DND-41 (cell line): ENCODE measurements at regions not wholly inside any gene's neighbourhood (a gene's known extent, or its start where the extent isn't known, plus 50 kb on each side); places are given as distances from the start of the nearest gene placed in this dataset.

Experiments used
- ATAC-seq: fragments of 200-7000 bp; cut with Tn5 transposase; 3 replicates; pipeline ENCODE4 v1.9.1; 2021; ENCODE audit warnings: low read depth; ENCODE audit not compliant: insufficient read depth
- DNase-seq: peaks from one replicate; pipeline ENCODE4 v3.0.0-alpha.2; 2020
- H2AFZ ChIP-seq: 2 replicates; pipeline ENCODE4 v1.6.0; 2012; ENCODE audit warnings: low read depth, low read length
- H3K27ac ChIP-seq: 2 replicates; pipeline ENCODE4 v1.5.1; 2012; ENCODE audit warnings: low read length, inconsistent platforms
- H3K27me3 ChIP-seq: fragments of 200-600 bp; sonication (generic); 2 replicates; pipeline ENCODE4 v1.6.0; 2012; ENCODE audit warnings: low read length, mild to moderate bottlenecking, inconsistent platforms; ENCODE audit not compliant: insufficient read depth, poor library complexity
- H3K36me3 ChIP-seq: 2 replicates; pipeline ENCODE4 v1.5.1; 2012; ENCODE audit warnings: low read length, inconsistent platforms; ENCODE audit not compliant: insufficient read depth
- H3K4me1 ChIP-seq: 2 replicates; pipeline ENCODE4 v1.5.1; 2012; ENCODE audit warnings: mild to moderate bottlenecking, low read length; ENCODE audit not compliant: insufficient read depth
- H3K4me2 ChIP-seq: 2 replicates; pipeline ENCODE4 v1.6.0; 2012; ENCODE audit warnings: mild to moderate bottlenecking, moderate library complexity, low read length, inconsistent platforms; ENCODE audit not compliant: insufficient read depth
- H3K4me3 ChIP-seq, 2 experiments: fragments of 200-600 bp in 1 of 2; shearing (Covaris generic) in 1 of 2; 2 replicates each; pipeline ENCODE4 v1.5.1; 2012 to 2016; ENCODE audit warnings: inconsistent platforms in 2 of 2, low read length in 2 of 2, mild to moderate bottlenecking in 2 of 2, low read depth in 1 of 2, moderate library complexity in 1 of 2
- H3K79me2 ChIP-seq: 2 replicates; pipeline ENCODE4 v1.6.0; 2012; ENCODE audit warnings: low read length, inconsistent platforms; ENCODE audit not compliant: insufficient read depth
- H3K9ac ChIP-seq: 2 replicates; pipeline ENCODE4 v1.6.0; 2012; ENCODE audit warnings: low read depth, mild to moderate bottlenecking, inconsistent platforms, low read length, moderate library complexity
- H3K9me3 ChIP-seq: 2 replicates; pipeline ENCODE4 v1.5.1; 2012; ENCODE audit warnings: low read length, moderate library complexity, mild to moderate bottlenecking, inconsistent platforms; ENCODE audit not compliant: insufficient read depth, severe bottlenecking
- H4K20me1 ChIP-seq: 2 replicates; pipeline ENCODE4 v1.6.0; 2012; ENCODE audit warnings: low read length; ENCODE audit not compliant: insufficient read depth
- CTCF ChIP-seq: IDR thresholded peaks from 2 replicates; pipeline ENCODE4 v1.5.1; 2012; ENCODE audit warnings: borderline replicate concordance, low read length, moderate library complexity, mild to moderate bottlenecking; ENCODE audit not compliant: poor library complexity, severe bottlenecking; ENCODE audit errors: extremely low read depth
- EZH2 ChIP-seq: IDR thresholded peaks from 3 replicates; pipeline ENCODE4 v1.6.1; 2012; ENCODE audit warnings: borderline replicate concordance, low read depth, mild to moderate bottlenecking, moderate library complexity, low read length, inconsistent platforms; ENCODE audit not compliant: severe bottlenecking

- TF ChIP-seq CTCF (no peak), EZH2 (no peak)
- Histone ChIP-seq H3K27me3 (no peaks in the 10 kb centered on the region), H3K4me3 (no peak overlapping the region), H3K27ac (no peak overlapping the region), H3K79me2 (no peaks in the 10 kb centered on the region), H3K9me3 (no peaks in the 10 kb centered on the region), H3K36me3 (no peaks in the 10 kb centered on the region), H2AFZ (no peak overlapping the region), H4K20me1 (no peaks in the 10 kb centered on the region), H3K4me2 (no peak overlapping the region), H3K9ac (no peak overlapping the region), H3K4me1 (peaks cover 18% of the 10 kb centered on the region)
- ATAC-seq (no peak), DNase-seq (no peak)
These were observed 75.5 kb downstream of the MRPL46 start for GRCh38 chr15:88391700-88392099.

- ATAC-seq (no peak), DNase-seq (no peak)
- Histone ChIP-seq H3K4me3 (no peak overlapping the region), H4K20me1 (no peaks in the 10 kb centered on the region), H3K27ac (no peak overlapping the region), H3K4me1 (peaks cover 11% of the 10 kb centered on the region), H3K79me2 (no peaks in the 10 kb centered on the region), H3K27me3 (no peaks in the 10 kb centered on the region), H3K9me3 (no peaks in the 10 kb centered on the region), H3K9ac (no peak overlapping the region), H3K36me3 (no peaks in the 10 kb centered on the region), H2AFZ (no peak overlapping the region), H3K4me2 (no peak overlapping the region)
- TF ChIP-seq EZH2 (no peak), CTCF (no peak)
These were observed 76.2 kb downstream of the MRPL46 start for GRCh38 chr15:88391006-88391405.

DNA sequence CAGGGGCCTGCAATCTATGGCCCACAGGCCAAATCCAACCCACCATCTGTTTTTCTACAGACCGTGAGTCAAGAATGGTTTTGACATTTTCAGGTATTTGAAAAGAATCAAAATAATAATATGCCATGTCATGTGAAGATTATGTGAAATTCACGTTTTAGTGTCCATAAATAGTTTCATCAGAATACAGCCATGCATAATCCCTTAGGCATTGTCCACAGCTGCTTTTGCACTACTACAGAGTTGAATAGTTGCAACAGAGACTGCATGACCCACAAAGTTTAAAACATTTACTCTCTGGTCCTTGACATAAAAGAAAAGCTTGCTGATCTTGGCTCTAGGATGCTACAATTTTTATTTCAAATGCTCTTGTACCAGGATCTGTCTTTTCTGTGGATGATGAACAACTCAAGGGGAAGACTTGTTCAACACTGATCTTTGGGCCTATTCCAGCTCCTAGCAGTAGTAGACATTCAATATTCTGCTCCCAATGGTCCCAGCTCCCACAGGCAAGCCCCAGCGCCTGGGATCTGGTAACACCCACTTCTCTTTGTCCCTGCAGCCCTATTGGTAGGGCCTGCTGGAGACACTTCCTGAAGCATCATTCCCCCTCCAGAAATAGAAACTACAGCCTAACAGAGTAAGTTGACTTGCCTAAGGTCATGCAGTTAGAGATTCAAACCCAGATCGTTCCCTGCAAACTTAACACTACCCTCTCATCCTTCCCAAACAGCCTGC lies 76.9 kb downstream of the MRPL46 start:
- Histone ChIP-seq H4K20me1 (no peaks in the 10 kb centered on the region), H3K79me2 (no peaks in the 10 kb centered on the region), H3K4me1 (peaks cover 4% of the 10 kb centered on the region), H3K9me3 (no peaks in the 10 kb centered on the region), H3K27me3 (no peaks in the 10 kb centered on the region), H2AFZ (no peak overlapping the region), H3K36me3 (no peaks in the 10 kb centered on the region), H3K9ac (no peak overlapping the region), H3K27ac (no peak overlapping the region), H3K4me2 (no peak overlapping the region), H3K4me3 (no peak overlapping the region)
- TF ChIP-seq CTCF (no peak), EZH2 (no peak)
- DNase-seq (no peak), ATAC-seq (no peak)
